Fibroblast of the aortic adventitia (primary cell): ENCODE measurements at regions not wholly inside any gene's neighbourhood (a gene's known extent, or its start where the extent isn't known, plus 50 kb on each side); places are given as distances from the start of the nearest gene placed in this dataset. TPM values are rescaled to one million over a fixed set of nuclear protein-coding genes. Genes with fewer than 3 reads are reported as not detected.

ENCODE experiments used
- DNase-seq: peaks from one replicate; pipeline ENCODE4 v3.0.0-alpha.2; 2010; ENCODE audit warnings: low read depth
- H3K4me3 ChIP-seq: 2 replicates; pipeline ENCODE4 v1.5.1; 2011; ENCODE audit warnings: low read depth, mild to moderate bottlenecking, control low read depth, low read length, moderate library complexity
- small RNA-seq: library from RNA; depleted of rRNA; stranded (forward); fragments of <200 nt; gene quantifications from one replicate; pipeline ENCODE3, GENCODE V24; 2012
- TF ChIP-seq, protein P1 (sequence below): IDR thresholded peaks from 2 replicates; pipeline ENCODE4 v1.5.1; 2011; ENCODE audit warnings: mild to moderate bottlenecking, low read length, control low read depth, inconsistent platforms; ENCODE audit not compliant: insufficient read depth

DNA sequence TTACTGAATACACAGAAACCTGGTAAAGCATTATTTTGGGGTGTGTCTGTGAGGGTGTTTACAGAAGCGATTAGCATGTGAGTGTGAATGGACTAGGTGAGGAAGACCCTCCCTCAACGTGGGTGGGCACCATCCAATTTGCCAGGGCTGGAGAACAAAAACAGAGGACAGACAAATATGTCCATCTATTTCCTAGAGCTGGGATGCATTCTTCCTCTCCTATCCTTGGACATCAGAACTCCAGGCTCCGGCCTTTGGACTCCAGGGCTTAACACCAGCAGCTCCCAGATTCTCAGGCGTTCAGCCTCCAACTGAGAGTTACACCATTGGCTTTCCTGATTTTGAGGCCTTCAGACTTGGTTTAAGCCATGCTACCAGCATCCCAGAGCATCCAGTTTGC is 65.8 kb upstream of the CHD1 start:
- no peak overlapping the region for H3K4me3 ChIP-seq
- TF ChIP-seq, protein P1, sequence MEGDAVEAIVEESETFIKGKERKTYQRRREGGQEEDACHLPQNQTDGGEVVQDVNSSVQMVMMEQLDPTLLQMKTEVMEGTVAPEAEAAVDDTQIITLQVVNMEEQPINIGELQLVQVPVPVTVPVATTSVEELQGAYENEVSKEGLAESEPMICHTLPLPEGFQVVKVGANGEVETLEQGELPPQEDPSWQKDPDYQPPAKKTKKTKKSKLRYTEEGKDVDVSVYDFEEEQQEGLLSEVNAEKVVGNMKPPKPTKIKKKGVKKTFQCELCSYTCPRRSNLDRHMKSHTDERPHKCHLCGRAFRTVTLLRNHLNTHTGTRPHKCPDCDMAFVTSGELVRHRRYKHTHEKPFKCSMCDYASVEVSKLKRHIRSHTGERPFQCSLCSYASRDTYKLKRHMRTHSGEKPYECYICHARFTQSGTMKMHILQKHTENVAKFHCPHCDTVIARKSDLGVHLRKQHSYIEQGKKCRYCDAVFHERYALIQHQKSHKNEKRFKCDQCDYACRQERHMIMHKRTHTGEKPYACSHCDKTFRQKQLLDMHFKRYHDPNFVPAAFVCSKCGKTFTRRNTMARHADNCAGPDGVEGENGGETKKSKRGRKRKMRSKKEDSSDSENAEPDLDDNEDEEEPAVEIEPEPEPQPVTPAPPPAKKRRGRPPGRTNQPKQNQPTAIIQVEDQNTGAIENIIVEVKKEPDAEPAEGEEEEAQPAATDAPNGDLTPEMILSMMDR, result no peak

DNA sequence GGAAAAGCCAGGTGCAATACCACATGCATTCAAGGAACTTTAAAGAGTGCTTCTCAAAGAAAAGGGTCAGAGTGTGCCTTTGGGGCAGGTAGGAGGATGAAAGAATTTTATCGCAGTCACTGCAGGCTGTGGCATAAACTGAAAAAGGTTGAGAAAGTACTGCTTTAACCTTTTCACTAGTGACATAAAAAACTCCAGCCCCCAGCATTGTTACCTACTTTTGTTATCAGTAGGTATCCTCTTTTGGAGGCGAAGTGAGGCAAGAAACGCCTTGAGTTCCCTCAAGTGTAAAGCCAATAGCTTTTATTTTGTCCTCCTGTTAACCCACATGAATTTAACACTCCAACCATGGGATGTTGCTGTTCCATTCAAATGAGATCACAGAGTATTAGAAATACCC is 64.7 kb upstream of the CHD1 start:
- no peak overlapping the region for H3K4me3 ChIP-seq
- TF ChIP-seq, protein P1, result no peak
- DNase-seq, result no peak

More for the DNA sequence above, 65.8 kb upstream of the CHD1 start:
- no peak for DNase-seq

DNA sequence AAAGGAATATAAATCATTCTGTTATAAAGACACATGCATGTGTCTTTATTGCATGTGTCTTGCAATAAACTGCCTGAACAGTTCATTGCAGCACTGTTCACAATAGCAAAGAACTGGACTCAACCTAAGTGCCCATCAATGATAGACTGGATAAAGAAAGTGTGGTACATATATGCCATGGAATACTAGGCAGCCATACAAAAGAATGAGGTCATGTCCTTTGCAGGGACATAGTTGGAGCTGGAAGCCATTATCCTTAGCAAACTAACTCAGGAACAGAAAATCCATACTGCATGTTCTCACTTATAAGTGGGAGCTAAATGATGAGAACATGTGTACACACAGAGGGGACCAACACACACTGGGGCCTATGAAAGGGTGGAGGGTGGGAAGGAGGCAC is 63.7 kb upstream of the CHD1 start:
- no peak for DNase-seq
- H3K4me3 ChIP-seq, result no peak overlapping the region
- TF ChIP-seq, protein P1, result no peak

DNA sequence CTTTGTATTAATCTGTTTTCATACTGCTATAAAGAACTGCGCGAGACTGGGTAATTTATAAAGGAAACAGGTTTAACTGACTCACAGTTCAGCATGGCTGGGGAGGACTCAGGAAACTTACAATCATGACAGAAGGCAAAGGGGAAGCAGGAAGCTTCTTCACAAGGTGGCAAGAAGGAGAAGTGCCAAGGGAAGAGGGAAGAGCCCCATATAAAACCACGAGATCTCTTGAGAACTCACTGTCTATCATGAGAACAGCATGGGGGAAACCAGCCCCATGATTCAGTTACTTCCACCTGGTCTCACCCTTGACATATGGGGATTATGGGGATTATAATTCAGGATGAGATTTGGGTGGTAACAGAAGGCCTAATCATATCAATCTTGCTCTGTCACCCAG is 60.9 kb upstream of the CHD1 start:
- DNase-seq, result no peak
- no peak overlapping the region for H3K4me3 ChIP-seq
- TF ChIP-seq, protein P1, result no peak

DNA sequence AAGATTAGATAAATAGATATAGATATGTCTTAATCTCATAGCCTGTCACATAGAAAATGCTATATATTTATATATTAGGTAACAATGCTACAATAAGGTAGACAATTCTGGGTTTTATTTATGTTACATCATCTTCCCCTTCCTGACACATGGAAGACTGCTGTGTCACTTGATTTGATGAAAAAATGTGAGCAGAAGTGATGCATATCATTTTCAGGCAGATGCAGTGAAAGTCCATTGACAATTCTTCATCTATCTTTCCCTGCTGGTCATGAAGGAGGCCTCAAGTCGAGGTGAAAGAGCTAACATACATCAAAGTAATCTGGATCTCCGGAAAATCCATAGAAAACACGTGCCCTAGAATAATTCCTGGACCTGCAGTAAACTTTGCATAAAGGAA is 57.8 kb upstream of the CHD1 start:
- DNase-seq, result no peak
- TF ChIP-seq, protein P1, result no peak
- no peak overlapping the region for H3K4me3 ChIP-seq

DNA sequence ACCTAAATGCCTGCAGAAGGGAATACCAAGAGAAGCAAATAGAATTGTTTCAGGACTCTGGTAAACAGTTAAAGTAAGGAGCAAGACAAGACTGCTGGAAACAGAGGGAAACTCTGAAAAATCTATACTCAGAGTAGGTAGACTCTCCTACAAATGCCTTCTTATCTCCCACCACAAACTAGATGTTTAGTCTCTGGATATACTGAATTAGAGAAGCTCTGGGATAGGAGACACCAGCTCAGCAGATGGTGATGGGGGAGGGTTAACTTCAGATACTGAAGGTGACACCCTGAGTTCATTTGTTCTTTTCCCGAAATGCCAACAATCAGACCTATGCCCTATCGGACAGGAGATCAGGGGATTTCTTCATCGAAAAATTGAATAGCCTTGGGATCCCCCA is 54.1 kb upstream of the CHD1 start:
- TF ChIP-seq, protein P1, result no peak
- H3K4me3 ChIP-seq, result no peak overlapping the region
- no peak for DNase-seq

Small RNA genes lying in the stretch of these regions (small RNA-seq; reads per million reads assigned to genes)
- not detected for gene MTND4LP5
- not detected for gene RF00019
- not detected for gene RNU6-1119P
